KG1 (cell line): ENCODE measurements at regions not wholly inside any gene's neighbourhood (a gene's known extent, or its start where the extent isn't known, plus 50 kb on each side); places are given as distances from the start of the nearest gene placed in this dataset.

ENCODE experiments used
- DNase-seq: peaks from one replicate; lab custom pipeline; 2025; lab: John Stamatoyannopoulos, UW

- no peak for DNase-seq
Observed at GRCh38 chr4:20641976-20642375, 58.3 kb upstream of the PACRGL start.

DNA sequence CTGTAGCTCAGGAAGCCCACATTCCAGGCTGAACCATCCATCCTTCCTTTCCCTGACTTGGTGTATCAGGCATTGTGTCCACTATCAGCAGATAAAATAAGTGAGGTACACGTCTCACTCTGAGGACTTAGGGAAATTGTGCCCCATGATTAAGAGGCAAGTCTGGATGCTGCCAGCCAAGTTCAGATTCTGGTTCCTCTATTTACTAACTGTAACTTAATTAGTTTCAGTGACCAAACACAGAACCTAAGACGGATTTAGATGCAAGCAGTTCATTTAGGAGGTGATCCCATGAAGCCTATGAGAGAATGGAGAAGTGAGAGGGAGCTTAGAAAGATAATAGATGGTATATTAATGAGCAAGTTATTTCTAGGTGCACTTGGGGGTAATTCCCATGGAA is 56.6 kb upstream of the PACRGL start:
- no peak for DNase-seq

DNA sequence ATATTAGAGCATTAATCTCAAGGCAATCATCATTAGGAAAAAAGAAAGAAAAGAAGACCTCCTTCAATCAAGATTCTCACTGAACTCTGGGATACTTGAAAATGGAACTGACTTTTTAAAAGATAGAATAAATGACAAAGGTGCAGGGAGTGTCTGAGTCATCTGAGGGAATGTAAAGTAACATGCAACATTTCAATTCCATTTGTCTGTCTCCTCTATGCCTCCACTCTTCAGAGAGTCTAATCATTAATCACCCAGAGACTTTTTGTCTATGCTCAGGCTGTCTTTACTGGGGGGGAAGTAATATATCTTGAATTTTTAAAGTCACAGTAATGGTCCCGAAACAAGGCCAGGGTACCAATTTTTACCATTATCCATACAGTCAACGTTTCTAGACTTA is 55.0 kb upstream of the PACRGL start:
- DNase-seq, result no peak

GRCh38 chr4:20646287-20646686 is 54.0 kb upstream of the PACRGL start:
- DNase-seq, result no peak
